Erythroblast (primary cell): ENCODE measurements at regions not wholly inside any gene's neighbourhood (a gene's known extent, or its start where the extent isn't known, plus 50 kb on each side); places are given as distances from the start of the nearest gene placed in this dataset.

ENCODE experiments used
- GATA1 ChIP-seq: IDR thresholded peaks from 2 replicates; pipeline ENCODE4 v1.6.1; 2011; ENCODE audit warnings: low read depth, mild to moderate bottlenecking, control low read depth, low read length, moderate library complexity
- POLR2A ChIP-seq: IDR thresholded peaks from 2 replicates; pipeline ENCODE4 v1.6.1; 2011; ENCODE audit warnings: mild to moderate bottlenecking, low read length

- TF ChIP-seq POLR2A, result no peak
- TF ChIP-seq GATA1, result no peak
These were observed 670.8 kb upstream of the NR2F2 start for GRCh38 chr15:95659656-95660055.
